ENCODE measurements at regions not wholly inside any gene's neighbourhood (a gene's known extent, or its start where the extent isn't known, plus 50 kb on each side); places are given as distances from the start of the nearest gene placed in this dataset.

- no peak for DNase-seq
Measured at GRCh38 chr2:221282386-221282785, 289.7 kb downstream of the EPHA4 start.

- DNase-seq = no peak
Measured at GRCh38 chr2:221283896-221284545, 288.1 kb downstream of the EPHA4 start.

- no peak for DNase-seq
Measured at GRCh38 chr2:221285148-221285547, 287.0 kb downstream of the EPHA4 start.

DNA sequence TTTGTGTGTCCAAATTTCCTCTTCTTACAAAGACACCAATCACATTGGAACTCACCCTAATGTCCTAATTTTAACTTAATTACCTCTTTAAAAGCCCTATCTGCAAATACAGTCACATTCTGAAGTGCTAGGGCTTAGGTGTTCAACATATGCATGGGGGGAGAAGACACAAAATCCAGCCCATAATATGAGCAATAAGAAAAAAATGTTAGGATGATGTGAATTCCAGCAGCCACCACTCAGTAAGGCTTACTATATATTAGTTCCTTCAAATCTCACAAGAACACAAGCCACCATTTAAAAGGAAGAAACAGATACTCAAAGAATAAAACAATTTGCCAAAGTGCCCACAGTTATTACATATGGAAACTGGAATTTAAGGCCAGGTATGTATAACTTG lies 285.7 kb downstream of the EPHA4 start:
- no peak for DNase-seq

GRCh38 chr2:221289389-221289788 lies 282.7 kb downstream of the EPHA4 start:
- DNase-seq = no peak

GRCh38 chr2:221289846-221290245 lies 282.3 kb downstream of the EPHA4 start:
- DNase-seq = no peak

GRCh38 chr2:221293949-221294742 lies 278.0 kb downstream of the EPHA4 start:
- no peak for DNase-seq

DNA sequence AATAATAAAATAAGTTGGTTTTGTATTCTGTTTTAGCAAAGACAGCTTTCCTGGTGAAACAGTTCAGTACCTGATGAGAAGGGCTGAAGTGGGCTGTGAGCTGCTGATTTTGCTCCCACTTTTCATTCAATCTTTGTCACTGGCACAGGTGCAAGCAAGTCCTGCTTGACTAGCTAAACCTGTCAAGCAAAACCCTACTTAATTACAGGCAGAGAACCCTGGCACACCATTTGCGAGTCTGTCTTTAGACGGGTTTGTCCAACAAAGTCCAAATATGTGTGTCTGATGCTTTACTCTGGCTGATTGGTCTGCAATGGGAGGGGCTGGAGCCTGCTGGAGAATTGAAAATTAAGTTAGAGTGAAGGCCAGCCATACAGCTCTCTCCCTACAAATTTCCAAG lies 267.2 kb downstream of the EPHA4 start:
- DNase-seq = no peak

- no peak for DNase-seq
Measured at GRCh38 chr2:221308507-221309066, 263.5 kb downstream of the EPHA4 start.

GRCh38 chr2:221309892-221310583 lies 262.1 kb downstream of the EPHA4 start:
- DNase-seq = no peak

DNA sequence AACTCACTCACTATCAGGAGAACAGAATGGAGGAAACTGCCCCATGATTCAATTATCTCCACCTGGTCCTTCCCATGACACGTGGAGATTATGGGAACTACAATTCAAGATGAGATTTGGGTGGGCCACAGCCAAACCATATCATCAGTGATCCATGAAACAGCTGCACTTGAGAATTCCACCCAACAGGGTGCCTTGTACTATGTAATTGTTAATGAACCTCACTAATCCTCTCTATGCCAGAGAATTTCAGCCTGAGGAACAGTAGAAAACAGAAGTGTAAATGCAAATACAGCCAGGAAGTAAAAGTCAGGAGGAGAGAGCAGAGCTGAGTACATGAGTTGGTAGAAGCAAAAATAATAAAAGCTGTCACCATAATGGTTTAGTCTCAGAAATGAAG lies 261.4 kb downstream of the EPHA4 start:
- DNase-seq = no peak

GRCh38 chr2:221312634-221313033 lies 259.5 kb downstream of the EPHA4 start:
- peak; percentile 10 to 13 for DNase-seq

DNA sequence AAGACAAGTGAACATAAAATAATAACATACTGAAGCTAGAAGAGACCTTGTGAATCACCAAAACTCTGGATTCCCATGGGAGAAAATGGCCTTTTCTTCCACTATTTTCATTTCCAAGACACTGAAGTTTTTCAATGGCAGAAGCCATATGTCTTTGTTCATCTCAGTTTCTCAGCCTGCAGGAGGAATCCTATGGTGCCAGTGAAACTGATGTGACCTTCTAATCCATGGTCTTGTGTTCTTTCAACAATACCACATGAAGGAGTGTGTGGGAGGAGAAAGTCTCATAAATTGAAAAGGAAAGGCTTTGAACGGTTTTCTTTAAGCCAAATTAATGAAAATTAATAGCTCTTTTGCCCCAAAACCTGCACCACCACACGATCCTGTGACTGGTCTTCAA lies 257.3 kb downstream of the EPHA4 start:
- no peak for DNase-seq

DNA sequence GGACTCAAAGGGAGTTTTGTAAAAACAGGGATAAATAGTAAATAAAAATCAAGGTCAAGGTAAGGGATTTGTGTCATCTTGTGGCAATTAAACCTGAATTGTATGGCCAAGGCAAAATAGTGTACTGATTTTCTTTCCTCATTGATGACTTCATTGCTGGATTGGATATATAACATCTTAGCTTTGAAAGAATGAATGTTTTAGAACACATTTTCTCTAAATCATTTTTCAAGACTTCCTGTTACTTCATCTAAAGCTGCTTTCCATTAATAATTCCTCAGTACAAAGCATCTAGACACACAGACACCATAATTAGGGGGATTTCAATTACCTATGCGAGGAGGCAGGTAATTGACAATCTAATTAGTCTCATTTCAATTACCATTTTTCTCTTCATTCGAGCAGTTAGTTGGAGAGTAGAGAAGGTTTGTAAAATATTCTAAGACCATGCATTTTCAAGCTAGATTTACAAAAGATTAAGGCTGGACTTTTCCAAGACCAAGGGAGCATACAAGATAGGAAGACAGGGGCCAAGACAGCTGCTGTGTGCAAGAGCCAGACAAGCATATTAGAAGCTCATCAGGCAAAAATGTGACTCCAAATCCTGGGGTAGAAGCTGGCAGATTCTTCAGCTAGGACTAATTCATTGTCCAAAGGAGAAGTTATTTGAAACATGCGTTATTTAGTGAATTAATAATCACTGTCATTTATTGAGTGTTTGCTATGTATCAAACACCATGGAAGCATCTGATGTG lies 253.6 kb downstream of the EPHA4 start:
- DNase-seq = no peak

DNA sequence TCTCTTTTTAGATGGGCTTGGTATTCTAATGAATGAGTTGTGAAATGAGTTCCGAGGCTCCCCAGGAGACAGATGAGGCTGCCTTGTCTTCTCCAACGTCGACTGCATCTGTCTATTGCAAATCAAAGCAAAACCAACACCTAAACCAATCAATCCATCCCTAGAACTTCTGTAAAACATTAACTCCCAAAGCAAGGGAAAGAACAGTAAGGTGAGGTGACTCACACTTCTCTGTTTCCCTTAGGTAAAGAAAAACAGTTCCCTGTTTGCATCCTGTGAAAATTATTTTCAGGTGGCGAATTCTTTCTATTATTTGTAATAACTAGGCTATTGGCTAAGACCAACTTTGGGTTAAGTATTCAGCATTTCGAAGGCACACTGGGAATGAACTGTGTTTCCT lies 249.4 kb downstream of the EPHA4 start:
- DNase-seq = no peak

DNA sequence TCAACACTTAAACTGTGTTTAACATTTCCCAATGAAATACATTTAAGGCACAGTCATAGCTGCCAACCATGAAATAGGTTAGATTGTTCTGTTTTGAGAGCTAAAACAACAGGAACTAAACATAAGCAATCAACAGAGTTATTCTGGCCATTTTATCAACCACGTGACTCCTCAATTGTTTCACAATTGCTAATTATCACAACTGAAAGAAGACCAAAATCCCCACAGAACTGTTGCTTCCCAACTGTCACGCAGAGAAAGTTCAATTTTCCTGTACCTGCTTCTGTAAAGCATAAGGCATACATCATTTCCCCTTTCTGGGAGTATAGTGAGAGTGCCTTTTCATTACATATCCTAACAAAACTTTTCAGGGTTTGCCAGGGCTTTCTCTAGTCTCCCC lies 248.6 kb downstream of the EPHA4 start:
- DNase-seq = no peak

DNA sequence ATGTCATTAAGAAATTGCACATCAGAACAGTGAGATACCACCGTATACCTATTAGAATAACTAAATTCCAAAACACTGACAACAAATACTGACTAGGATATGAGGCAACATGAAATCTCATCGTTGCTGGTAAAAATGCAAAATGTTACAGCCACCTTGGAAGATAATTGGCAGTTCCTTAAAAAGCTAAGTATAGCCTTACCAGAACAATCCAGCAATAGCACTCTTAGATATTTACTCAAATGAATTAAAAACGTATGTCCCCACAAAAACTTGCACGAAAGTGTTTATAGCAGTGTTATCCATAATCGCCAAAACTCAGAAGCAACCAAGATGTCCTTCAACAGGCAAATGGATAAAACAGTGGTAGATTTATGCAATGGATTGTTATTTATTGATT lies 241.7 kb downstream of the EPHA4 start:
- DNase-seq = no peak

DNA sequence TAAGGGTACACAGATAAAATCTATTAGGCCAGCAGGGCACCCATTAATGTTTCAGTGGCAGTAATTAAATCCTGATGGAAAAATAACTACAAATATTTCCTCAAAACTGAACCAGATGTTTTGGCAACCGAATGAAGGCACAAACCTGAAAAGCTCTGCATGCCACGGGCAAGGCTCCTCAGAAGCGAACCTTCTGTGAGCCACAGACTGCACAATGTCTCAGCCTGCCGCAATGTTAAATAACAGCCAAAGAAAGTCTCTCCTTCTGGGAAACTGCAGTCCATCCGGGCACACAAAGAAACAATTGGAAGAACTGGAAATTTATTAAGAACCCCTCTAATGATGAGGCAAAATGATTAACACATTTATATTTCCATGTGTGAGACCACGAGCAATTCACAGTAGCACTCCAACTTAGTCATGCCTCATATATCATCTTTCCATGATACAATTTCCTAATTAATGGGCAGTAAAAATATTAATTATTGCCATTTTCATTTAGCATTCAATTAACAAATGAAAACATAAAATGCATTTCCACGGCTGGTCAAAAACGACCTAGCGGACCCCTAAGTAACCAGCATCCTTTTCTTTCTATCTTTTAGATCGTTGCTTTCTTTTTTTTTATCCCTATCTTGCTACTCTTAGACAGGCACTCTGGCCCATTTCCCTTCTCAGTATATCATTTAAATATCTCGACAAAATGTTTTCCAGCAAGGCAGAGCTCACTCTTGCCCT lies 237.5 kb downstream of the EPHA4 start:
- no peak for DNase-seq

DNA sequence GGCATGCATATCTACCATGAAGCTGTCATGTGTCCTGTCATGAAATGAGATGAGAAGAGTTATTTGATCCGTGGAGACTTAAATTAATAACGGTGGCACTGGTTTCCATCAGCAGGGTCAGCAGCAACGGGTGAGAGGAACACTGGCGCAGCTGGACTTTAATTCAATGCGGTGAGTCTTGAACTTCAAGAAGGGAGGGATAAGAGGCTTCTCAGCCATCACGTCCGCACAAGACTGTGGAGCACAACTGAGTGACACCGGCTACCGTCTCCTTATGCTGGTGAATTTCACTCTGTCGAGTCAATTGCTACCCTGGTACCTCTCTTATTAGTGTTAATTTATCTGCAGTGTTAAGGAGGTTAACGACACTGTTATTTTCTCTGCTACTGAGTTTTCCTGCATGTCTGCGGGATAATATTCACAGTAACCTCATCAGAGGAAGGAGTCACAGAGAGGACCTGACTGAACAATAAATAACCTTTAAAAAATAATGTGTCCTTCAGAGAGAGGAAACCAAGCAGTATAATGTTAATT lies 236.8 kb downstream of the EPHA4 start:
- DNase-seq = no peak

DNA sequence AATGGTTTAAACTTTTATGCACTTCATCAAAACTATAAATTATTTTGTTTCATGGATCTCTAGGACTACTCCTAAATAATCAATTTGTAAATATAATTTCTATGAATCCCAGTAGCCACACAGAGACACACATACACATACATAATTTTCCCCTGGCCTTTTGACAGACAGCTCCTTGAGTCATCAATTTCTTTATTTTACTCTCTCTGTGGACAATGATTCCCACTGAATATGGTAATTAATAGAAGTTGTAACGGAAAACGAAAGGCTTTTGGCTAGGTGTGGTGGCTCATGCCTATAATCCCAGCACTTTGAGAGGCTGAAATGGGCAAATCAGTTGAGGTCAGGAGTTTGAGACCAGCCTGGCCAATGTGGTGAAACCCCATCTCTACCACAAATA lies 235.1 kb downstream of the EPHA4 start:
- no peak for DNase-seq

GRCh38 chr2:221337957-221338685 lies 234.0 kb downstream of the EPHA4 start:
- DNase-seq = no peak
